HepG2 (cell line): ENCODE measurements at regions not wholly inside any gene's neighbourhood (a gene's known extent, or its start where the extent isn't known, plus 50 kb on each side); places are given as distances from the start of the nearest gene placed in this dataset.

Experiments
- ATAC-seq: fragments of 200-7000 bp; cut with Tn5 transposase; 3 replicates; pipeline ENCODE4 v1.9.1; 2020; ENCODE audit warnings: mild to moderate bottlenecking, moderate library complexity
- BruUV-seq: library from RNA; stranded (reverse); fragments of 400-500 nt; replicated peaks from 2 replicates; lab custom pipeline; 2021; lab: Mats Ljungman, UMichigan
- CTCF ChIA-PET: fragments of 300-600 bp; formaldehyde crosslinking; extraction: SDS; loops from one replicate; lab custom pipeline; 2021; ENCODE audit warnings: low total read pairs, inconsistent platforms, low intra/inter-chr PET ratio; lab: Yijun Ruan, JAX
- POLR2A ChIA-PET: fragments of 350-600 bp; sonication (Branson Sonifier 250); formaldehyde crosslinking; loops from one replicate; lab custom pipeline; 2020; ENCODE audit warnings: antibody characterized with exemption, inconsistent platforms; lab: Yijun Ruan, JAX
- DNase-seq: peaks from one replicate; pipeline ENCODE4 v3.0.0-alpha.2; 2015; ENCODE audit warnings: low spot score
- FAIRE-seq: peaks from 3 replicates; lab custom pipeline; 2011; peaks lifted over from hg19 to GRCh38; lab: Jason Lieb, UNC
- H2AFZ ChIP-seq: one replicate; pipeline ENCODE4 v1.6.1; 2011; ENCODE audit warnings: low read length, inconsistent platforms
- H3K27ac ChIP-seq: fragments of 300-600 bp; 3 replicates; pipeline ENCODE4 v1.8.0; 2011; ENCODE audit warnings: mixed run types, mild to moderate bottlenecking, mixed read lengths, low read length, inconsistent platforms; ENCODE audit not compliant: insufficient read depth; ENCODE audit errors: extremely low read length
- H3K27me3 ChIP-seq, 2 experiments: fragments of 200-600 bp in 1 of 2; 2 replicates in 1 of 2; 3 replicates in 1 of 2; pipeline versions ENCODE4 v1.6.0 to v1.8.0; 2011; ENCODE audit warnings: low read length in 2 of 2, mild to moderate bottlenecking in 2 of 2, moderate library complexity in 2 of 2, inconsistent platforms in 1 of 2; ENCODE audit not compliant: insufficient read depth in 2 of 2, control insufficient read depth in 1 of 2
- H3K36me3 ChIP-seq, 2 experiments: fragments of 200-600 bp in 1 of 2; replicated peaks in 1 of 2; 2 replicates in 1 of 2; 3 replicates in 1 of 2; pipeline versions ENCODE4 v1.5.1 to v1.8.0; 2011; ENCODE audit warnings: low read length in 2 of 2, inconsistent platforms in 1 of 2; ENCODE audit not compliant: insufficient read depth in 2 of 2, control insufficient read depth in 1 of 2
- H3K4me1 ChIP-seq: 2 replicates; pipeline ENCODE4 v1.5.1; 2012; ENCODE audit warnings: low read length, inconsistent platforms; ENCODE audit not compliant: insufficient read depth
- H3K4me2 ChIP-seq: 2 replicates; pipeline ENCODE4 v1.6.0; 2011; ENCODE audit warnings: low read depth, low read length, inconsistent platforms
- H3K4me3 ChIP-seq, 3 experiments: fragments of 200-600 bp in 1 of 3; sonication (generic), shearing (Covaris generic) in 1 of 3; replicated peaks in 1 of 3; 2 replicates each; pipeline ENCODE4 v1.5.1; 2011 to 2016; ENCODE audit warnings: low read length in 3 of 3, inconsistent platforms in 2 of 3, low read depth in 2 of 3, mild to moderate bottlenecking in 2 of 3, control low read depth in 1 of 3, mixed read lengths in 1 of 3; ENCODE audit not compliant: insufficient read depth in 1 of 3
- H3K79me2 ChIP-seq: one replicate; pipeline ENCODE4 v1.6.1; 2011; ENCODE audit warnings: low read length, inconsistent platforms; ENCODE audit not compliant: insufficient read depth
- H3K9ac ChIP-seq: 2 replicates; pipeline ENCODE4 v1.6.0; 2011; ENCODE audit warnings: mild to moderate bottlenecking, low read depth, low read length, inconsistent platforms; ENCODE audit not compliant: insufficient read depth
- H3K9me3 ChIP-seq: 2 replicates; pipeline ENCODE4 v1.5.1; 2012; ENCODE audit warnings: mild to moderate bottlenecking, low read length
- H4K20me1 ChIP-seq: 2 replicates; pipeline ENCODE4 v1.6.0; 2011; ENCODE audit warnings: inconsistent platforms, mild to moderate bottlenecking, low read length, moderate library complexity; ENCODE audit not compliant: insufficient read depth
- FOXJ3 ChIP-seq: sonication (generic); formaldehyde crosslinking; IDR thresholded peaks from 2 replicates; pipeline ENCODE4 v1.4.0; 2020; ENCODE audit warnings: missing genetic modification reagents, mild to moderate bottlenecking, borderline replicate concordance
- KLF9 ChIP-seq: IDR thresholded peaks from 2 replicates; pipeline ENCODE4 v1.6.1; 2016; ENCODE audit warnings: low read depth
- MEIS2 ChIP-seq: sonication (generic); formaldehyde crosslinking; IDR thresholded peaks from 2 replicates; pipeline ENCODE4 v1.9.0; 2021; ENCODE audit warnings: mild to moderate bottlenecking, missing genetic modification reagents
- MXI1 ChIP-seq: IDR thresholded peaks from 3 replicates; pipeline ENCODE4 v1.6.1; 2012; ENCODE audit warnings: low read depth, low read length, inconsistent platforms, borderline replicate concordance
- PPARG ChIP-seq: conservative IDR thresholded peaks from 2 replicates; pipeline ENCODE4 v1.6.1; 2016; ENCODE audit warnings: missing biosample characterization, missing genetic modification reagents
- SIX1 ChIP-seq: sonication (generic); formaldehyde crosslinking; IDR thresholded peaks from 2 replicates; pipeline ENCODE4 v1.4.0; 2020; ENCODE audit warnings: missing genetic modification reagents, borderline replicate concordance
- ZFP36 ChIP-seq: fragments of 150-350 bp; IDR thresholded peaks from 2 replicates; pipeline ENCODE4 v1.6.1; 2018; ENCODE audit warnings: borderline replicate concordance, low read length, low read depth; ENCODE audit not compliant: partially characterized antibody
- ZNF75D ChIP-seq: sonication (generic); formaldehyde crosslinking; IDR thresholded peaks from 2 replicates; pipeline ENCODE4 v1.8.1; 2023; ENCODE audit warnings: missing genetic modification reagents, mild to moderate bottlenecking, borderline replicate concordance
- ZNF839 ChIP-seq: sonication (generic); formaldehyde crosslinking; IDR thresholded peaks from 2 replicates; pipeline ENCODE4 v1.4.0; 2020; ENCODE audit warnings: missing genetic modification reagents, mild to moderate bottlenecking, borderline replicate concordance
- WGBS: methylation state at CpG from one replicate; pipeline ENCODE4 v1.1.6; 2017; ENCODE audit warnings: low lambda C conversion rate; 5-methylcytosine and 5-hydroxymethylcytosine counted together
- in situ Hi-C: cut with HindIII; loops from 2 replicates; pipeline ENCODE4 v1.10.0; 2017; ENCODE audit warnings: low pct_unique_long_range_greater_than_20kb; ENCODE audit not compliant: extremely low pct_ligation_motif_present
- intact Hi-C: fragments of 100-400 bp; cut with micrococcal nuclease; formaldehyde crosslinking; loops from one replicate; pipeline ENCODE4 v1.10.0; 2022; ENCODE audit not compliant: unreplicated experiment
- TF ChIP-seq, protein P1 (sequence below): sonication (generic); formaldehyde crosslinking; IDR thresholded peaks from 2 replicates; pipeline ENCODE4 v1.4.0; 2020; ENCODE audit warnings: mild to moderate bottlenecking, missing genetic modification reagents, borderline replicate concordance
- TF ChIP-seq, protein P2 (sequence below): IDR thresholded peaks from 2 replicates; pipeline ENCODE4 v1.6.1; 2016
- TF ChIP-seq, protein P3 (sequence below): sonication (generic); formaldehyde crosslinking; IDR thresholded peaks from 2 replicates; pipeline ENCODE4 v1.8.1; 2023; ENCODE audit warnings: missing genetic modification reagents, inconsistent platforms, borderline replicate concordance

DNA sequence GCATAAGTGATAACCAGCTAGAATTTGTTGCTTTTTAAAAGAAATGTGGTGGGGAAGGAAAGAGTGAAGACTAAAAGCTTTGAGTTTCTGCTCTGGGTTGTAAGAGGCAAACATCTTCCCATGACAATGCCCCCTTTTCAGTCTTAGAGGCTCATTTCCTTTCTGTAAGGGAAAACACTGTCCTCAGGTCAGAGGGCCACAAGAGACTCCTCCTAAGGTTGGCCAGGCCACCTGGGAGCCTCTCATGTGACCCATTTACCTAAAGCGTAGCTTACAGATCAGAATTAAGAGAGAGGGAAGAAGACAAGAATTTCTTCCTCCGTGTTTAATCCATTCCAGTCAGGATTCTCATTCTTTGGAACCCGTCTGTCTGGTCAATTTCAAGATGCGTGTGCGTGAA is 220.4 kb upstream of the HEY2 start:
- ATAC-seq, result no peak
- Histone ChIP-seq H2AFZ (no peak overlapping the region), H3K4me1 (peaks cover 12% of the 10 kb centered on the region), H3K9ac (no peak overlapping the region), H4K20me1 (no peaks in the 10 kb centered on the region), H3K36me3 (no peaks in the 10 kb centered on the region), H3K4me2 (no peak overlapping the region), H3K4me3 (no peak overlapping the region), H3K9me3 (no peaks in the 10 kb centered on the region), H3K27me3 (peaks cover 2 to 12% of the 10 kb centered on the region in 2 experiments; a peak in 4 of 5 replicates), H3K79me2 (no peaks in the 10 kb centered on the region), H3K27ac (no peak overlapping the region)
- 55% methylated on average over 5 of the region's 5 CpGs for WGBS
- no TSS peak for BruUV-seq
- POLR2A ChIA-PET, result no interaction called here
- in situ Hi-C loops (no loop called here), intact Hi-C loops (no loop called here)
- CTCF ChIA-PET, result no interaction called here
- DNase-seq, result no peak
- FAIRE-seq, result no peak
- TF ChIP-seq ZNF75D (CRISPR knock-in tag) (no peak), KLF9 (no peak), SIX1 (CRISPR knock-in tag) (no peak), PPARG (no peak), ZFP36 (no peak), FOXJ3 (CRISPR knock-in tag) (no peak), MXI1 (no peak), ZNF839 (CRISPR knock-in tag) (no peak), MEIS2 (CRISPR knock-in tag) (no peak)
- TF ChIP-seq, protein P1, sequence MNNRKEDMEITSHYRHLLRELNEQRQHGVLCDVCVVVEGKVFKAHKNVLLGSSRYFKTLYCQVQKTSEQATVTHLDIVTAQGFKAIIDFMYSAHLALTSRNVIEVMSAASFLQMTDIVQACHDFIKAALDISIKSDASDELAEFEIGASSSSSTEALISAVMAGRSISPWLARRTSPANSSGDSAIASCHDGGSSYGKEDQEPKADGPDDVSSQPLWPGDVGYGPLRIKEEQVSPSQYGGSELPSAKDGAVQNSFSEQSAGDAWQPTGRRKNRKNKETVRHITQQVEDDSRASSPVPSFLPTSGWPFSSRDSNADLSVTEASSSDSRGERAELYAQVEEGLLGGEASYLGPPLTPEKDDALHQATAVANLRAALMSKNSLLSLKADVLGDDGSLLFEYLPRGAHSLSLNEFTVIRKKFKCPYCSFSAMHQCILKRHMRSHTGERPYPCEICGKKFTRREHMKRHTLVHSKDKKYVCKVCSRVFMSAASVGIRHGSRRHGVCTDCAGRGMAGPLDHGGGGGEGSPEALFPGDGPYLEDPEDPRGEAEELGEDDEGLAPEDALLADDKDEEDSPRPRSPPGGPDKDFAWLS (CRISPR knock-in tag), result no peak
- TF ChIP-seq, protein P2, sequence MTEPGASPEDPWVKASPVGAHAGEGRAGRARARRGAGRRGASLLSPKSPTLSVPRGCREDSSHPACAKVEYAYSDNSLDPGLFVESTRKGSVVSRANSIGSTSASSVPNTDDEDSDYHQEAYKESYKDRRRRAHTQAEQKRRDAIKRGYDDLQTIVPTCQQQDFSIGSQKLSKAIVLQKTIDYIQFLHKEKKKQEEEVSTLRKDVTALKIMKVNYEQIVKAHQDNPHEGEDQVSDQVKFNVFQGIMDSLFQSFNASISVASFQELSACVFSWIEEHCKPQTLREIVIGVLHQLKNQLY (CRISPR knock-in tag), result no peak
- TF ChIP-seq, protein P3, sequence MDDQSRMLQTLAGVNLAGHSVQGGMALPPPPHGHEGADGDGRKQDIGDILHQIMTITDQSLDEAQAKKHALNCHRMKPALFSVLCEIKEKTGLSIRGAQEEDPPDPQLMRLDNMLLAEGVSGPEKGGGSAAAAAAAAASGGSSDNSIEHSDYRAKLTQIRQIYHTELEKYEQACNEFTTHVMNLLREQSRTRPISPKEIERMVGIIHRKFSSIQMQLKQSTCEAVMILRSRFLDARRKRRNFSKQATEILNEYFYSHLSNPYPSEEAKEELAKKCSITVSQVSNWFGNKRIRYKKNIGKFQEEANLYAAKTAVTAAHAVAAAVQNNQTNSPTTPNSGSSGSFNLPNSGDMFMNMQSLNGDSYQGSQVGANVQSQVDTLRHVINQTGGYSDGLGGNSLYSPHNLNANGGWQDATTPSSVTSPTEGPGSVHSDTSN (CRISPR knock-in tag), result no peak
- TF ChIP-seq, all 625 proteins: peak for 0
